ENCODE measurements at regions not wholly inside any gene's neighbourhood (a gene's known extent, or its start where the extent isn't known, plus 50 kb on each side); places are given as distances from the start of the nearest gene placed in this dataset.

GRCh38 chr11:128135451-128135850, 451.9 kb downstream of the ETS1 start:
- TF ChIP-seq JAZF1 (CRISPR knock-in tag; IDR thresholded peaks at IDR 0.05) (no peak), HMGXB4 (CRISPR knock-in tag; IDR thresholded peaks at IDR 0.05) (no peak), ATF2 (CRISPR knock-in tag; IDR thresholded peaks at IDR 0.05; ENCODE audit: borderline replicate concordance, low read depth) (no peak), CTCF (IDR thresholded peaks at IDR 0.05) (no peak), USF2 (CRISPR knock-in tag; IDR thresholded peaks at IDR 0.05) (no peak), GABPB1 (CRISPR knock-in tag; IDR thresholded peaks at IDR 0.05) (no peak), FOXJ3 (CRISPR knock-in tag; IDR thresholded peaks at IDR 0.05; ENCODE audit: borderline replicate concordance) (no peak), FOXP1 (CRISPR knock-in tag; IDR thresholded peaks at IDR 0.05; ENCODE audit: borderline replicate concordance) (no peak), ETV6 (CRISPR knock-in tag; IDR thresholded peaks at IDR 0.05) (no peak), ATF3 (CRISPR knock-in tag; conservative IDR thresholded peaks at IDR 0.05) (no peak)

Measured in WTC11 (cell line).